Prostate gland (tissue), 2 donors: ENCODE measurements at regions not wholly inside any gene's neighbourhood (a gene's known extent, or its start where the extent isn't known, plus 50 kb on each side); places are given as distances from the start of the nearest gene placed in this dataset.

Experiments
- POLR2A ChIP-seq: fragments of 450-650 bp; IDR thresholded peaks from one replicate; pipeline ENCODE4 v1.6.1; 2016; ENCODE audit warnings: antibody characterized with exemption, mild to moderate bottlenecking
- POLR2AphosphoS5 ChIP-seq: sonication (generic); formaldehyde crosslinking; IDR thresholded peaks from one replicate; pipeline ENCODE4 v1.6.1; 2017; ENCODE audit warnings: antibody characterized with exemption
- TF ChIP-seq, protein P1 (sequence below), 4 experiments: fragments of 200-600 bp in 2 of 4; fragments of 450-650 bp in 2 of 4; sonication (generic) in 2 of 4; IDR thresholded peaks; 1 replicate in 3 of 4; 2 replicates in 1 of 4; pipeline ENCODE4 v1.5.1; 2016 to 2019; ENCODE audit warnings: antibody characterized with exemption in 4 of 4, mild to moderate bottlenecking in 2 of 4, moderate library complexity in 2 of 4

DNA sequence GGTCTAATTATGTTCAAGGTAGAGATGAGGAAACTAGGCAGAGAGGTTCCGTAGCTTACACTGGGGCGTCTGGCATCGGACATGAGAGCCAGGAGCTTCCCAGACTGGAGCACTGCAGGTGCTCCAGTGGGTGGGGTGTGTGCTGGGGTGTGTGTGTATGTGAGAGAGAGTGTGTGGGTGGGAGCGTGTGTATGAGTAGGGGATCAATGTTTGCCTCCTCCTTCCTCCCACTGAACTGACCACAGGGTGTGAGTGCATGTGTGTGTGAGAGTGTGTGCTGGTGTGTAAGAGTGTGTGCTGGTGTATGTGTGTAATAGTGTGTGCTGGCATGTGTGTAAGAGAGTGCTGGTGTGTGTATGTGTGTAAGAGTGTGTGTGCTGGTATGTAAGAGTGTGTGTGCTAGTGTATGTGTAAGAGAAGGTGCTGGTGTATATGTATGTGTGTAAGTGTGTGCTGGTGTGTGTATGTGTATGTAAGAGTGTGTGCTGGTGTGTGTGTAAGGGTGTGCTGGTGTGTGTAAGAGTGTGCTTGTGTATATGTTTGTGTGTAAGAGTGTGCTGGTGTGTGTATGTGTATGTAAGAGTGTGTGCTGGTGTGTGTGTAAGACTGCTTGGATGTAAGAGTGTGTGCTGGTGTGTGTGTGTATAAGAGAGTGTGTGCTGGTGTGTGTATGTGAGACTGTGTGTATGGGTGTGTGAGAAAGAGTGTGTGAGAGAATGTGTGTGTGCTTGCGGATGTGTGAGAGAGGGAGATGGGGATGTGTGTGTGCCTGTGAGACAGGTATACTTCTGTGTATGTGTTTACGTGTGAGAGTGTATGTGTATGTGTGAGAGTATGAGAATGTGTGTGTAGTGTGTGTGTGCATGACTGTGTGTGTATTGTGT, 139.9 kb downstream of the MRM1 start:
- TF ChIP-seq, protein P1, sequence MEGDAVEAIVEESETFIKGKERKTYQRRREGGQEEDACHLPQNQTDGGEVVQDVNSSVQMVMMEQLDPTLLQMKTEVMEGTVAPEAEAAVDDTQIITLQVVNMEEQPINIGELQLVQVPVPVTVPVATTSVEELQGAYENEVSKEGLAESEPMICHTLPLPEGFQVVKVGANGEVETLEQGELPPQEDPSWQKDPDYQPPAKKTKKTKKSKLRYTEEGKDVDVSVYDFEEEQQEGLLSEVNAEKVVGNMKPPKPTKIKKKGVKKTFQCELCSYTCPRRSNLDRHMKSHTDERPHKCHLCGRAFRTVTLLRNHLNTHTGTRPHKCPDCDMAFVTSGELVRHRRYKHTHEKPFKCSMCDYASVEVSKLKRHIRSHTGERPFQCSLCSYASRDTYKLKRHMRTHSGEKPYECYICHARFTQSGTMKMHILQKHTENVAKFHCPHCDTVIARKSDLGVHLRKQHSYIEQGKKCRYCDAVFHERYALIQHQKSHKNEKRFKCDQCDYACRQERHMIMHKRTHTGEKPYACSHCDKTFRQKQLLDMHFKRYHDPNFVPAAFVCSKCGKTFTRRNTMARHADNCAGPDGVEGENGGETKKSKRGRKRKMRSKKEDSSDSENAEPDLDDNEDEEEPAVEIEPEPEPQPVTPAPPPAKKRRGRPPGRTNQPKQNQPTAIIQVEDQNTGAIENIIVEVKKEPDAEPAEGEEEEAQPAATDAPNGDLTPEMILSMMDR (IDR thresholded peaks at IDR 0.05) = no peak
- no peak for TF ChIP-seq POLR2A
- TF ChIP-seq POLR2AphosphoS5 = no peak
